ENCODE measurements at regions not wholly inside any gene's neighbourhood (a gene's known extent, or its start where the extent isn't known, plus 50 kb on each side); places are given as distances from the start of the nearest gene placed in this dataset.
"Not testable (repeated sequence)": the region's sequence is repeated elsewhere in the genome, so short reads cannot be mapped to it uniquely, and the experiment has no call there.

GRCh38 chr12:47478426-47478825 is 227.4 kb downstream of the RPAP3 start:
- H3K27me3 Mint-ChIP-seq (ENCODE audit: low read depth in 3 of 3): peaks cover 0 to 15% (median 10%) of the 10 kb centered on the region in 3 donors
- WGBS (ENCODE audit: insufficient coverage): 83% methylated on average over 1 of the region's 1 CpG

GRCh38 chr12:47473091-47473490 is 232.7 kb downstream of the RPAP3 start:
- DNase-seq: no peak
- Histone ChIP-seq H3K27me3 (ENCODE audit: control insufficient read depth in 2 of 2, insufficient read depth in 2 of 2, low read length in 2 of 2) (no peaks in the 10 kb centered on the region), H3K9me3 (replicated peaks in 1 of 2; ENCODE audit: control insufficient read depth in 1 of 2, insufficient read depth in 1 of 2, low read length in 2 of 2) (peaks cover 14 to 19% of the 10 kb centered on the region in 2 donors), H2AFZ (ENCODE audit: insufficient read depth, low read depth, low read length, poor library complexity, severe bottlenecking) (no peak overlapping the region), H3K4me1 (ENCODE audit: control insufficient read depth in 1 of 2, insufficient read depth in 2 of 2, low read length in 2 of 2) (no peaks in the 10 kb centered on the region), H3K4me2 (replicated peaks; ENCODE audit: extremely low read depth, low read length, poor library complexity, severe bottlenecking) (no peak overlapping the region), H3K79me2 (ENCODE audit: insufficient read depth, low read length) (no peaks in the 10 kb centered on the region), H3K36me3 (replicated peaks in 1 of 2; ENCODE audit: control insufficient read depth in 1 of 2, insufficient read depth in 2 of 2, low read length in 2 of 2) (no peaks in the 10 kb centered on the region), H3K27ac (ENCODE audit: low read depth in 1 of 2, low read length in 2 of 2) (no peak overlapping the region), H3K9ac (ENCODE audit: insufficient read depth, low read length, poor library complexity, severe bottlenecking) (no peak overlapping the region), H3K4me3 (replicated peaks in 1 of 3; ENCODE audit: low read depth in 2 of 3, low read length in 3 of 3) (no peak overlapping the region), H4K20me1 (ENCODE audit: insufficient read depth, low read length) (no peaks in the 10 kb centered on the region)
- Mint-ChIP-seq H3K27me3 (ENCODE audit: low read depth in 3 of 3) (peaks cover 0 to 8% (median 4%) of the 10 kb centered on the region in 3 donors), H3K36me3 (no peaks in the 10 kb centered on the region), H3K27ac (no peak overlapping the region), H3K4me3 (no peak overlapping the region), H3K4me1 (no peaks in the 10 kb centered on the region), H3K9me3 (peaks cover 14 to 35% (median 30%) of the 10 kb centered on the region in 7 donors)
- intact Hi-C loops (cut with micrococcal nuclease): no loop called here
- WGBS (ENCODE audit: insufficient coverage): no CpG with 5 or more reads among the region's 3 CpGs
- TF ChIP-seq, protein P1, sequence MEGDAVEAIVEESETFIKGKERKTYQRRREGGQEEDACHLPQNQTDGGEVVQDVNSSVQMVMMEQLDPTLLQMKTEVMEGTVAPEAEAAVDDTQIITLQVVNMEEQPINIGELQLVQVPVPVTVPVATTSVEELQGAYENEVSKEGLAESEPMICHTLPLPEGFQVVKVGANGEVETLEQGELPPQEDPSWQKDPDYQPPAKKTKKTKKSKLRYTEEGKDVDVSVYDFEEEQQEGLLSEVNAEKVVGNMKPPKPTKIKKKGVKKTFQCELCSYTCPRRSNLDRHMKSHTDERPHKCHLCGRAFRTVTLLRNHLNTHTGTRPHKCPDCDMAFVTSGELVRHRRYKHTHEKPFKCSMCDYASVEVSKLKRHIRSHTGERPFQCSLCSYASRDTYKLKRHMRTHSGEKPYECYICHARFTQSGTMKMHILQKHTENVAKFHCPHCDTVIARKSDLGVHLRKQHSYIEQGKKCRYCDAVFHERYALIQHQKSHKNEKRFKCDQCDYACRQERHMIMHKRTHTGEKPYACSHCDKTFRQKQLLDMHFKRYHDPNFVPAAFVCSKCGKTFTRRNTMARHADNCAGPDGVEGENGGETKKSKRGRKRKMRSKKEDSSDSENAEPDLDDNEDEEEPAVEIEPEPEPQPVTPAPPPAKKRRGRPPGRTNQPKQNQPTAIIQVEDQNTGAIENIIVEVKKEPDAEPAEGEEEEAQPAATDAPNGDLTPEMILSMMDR (IDR thresholded peaks at IDR 0.05): no peak

More at GRCh38 chr12:47478426-47478825, 227.4 kb downstream of the RPAP3 start:
- Histone ChIP-seq H3K9ac (ENCODE audit: insufficient read depth, low read length, poor library complexity, severe bottlenecking) (no peak overlapping the region), H3K79me2 (ENCODE audit: insufficient read depth, low read length) (no peaks in the 10 kb centered on the region), H3K27me3 (ENCODE audit: control insufficient read depth in 2 of 2, insufficient read depth in 2 of 2, low read length in 2 of 2) (no peaks in the 10 kb centered on the region), H2AFZ (ENCODE audit: insufficient read depth, low read depth, low read length, poor library complexity, severe bottlenecking) (no peak overlapping the region), H3K4me2 (replicated peaks; ENCODE audit: extremely low read depth, low read length, poor library complexity, severe bottlenecking) (no peak overlapping the region), H3K36me3 (replicated peaks in 1 of 2; ENCODE audit: control insufficient read depth in 1 of 2, insufficient read depth in 2 of 2, low read length in 2 of 2) (no peaks in the 10 kb centered on the region), H3K4me1 (ENCODE audit: control insufficient read depth in 1 of 2, insufficient read depth in 2 of 2, low read length in 2 of 2) (no peaks in the 10 kb centered on the region), H3K27ac (ENCODE audit: low read depth in 1 of 2, low read length in 2 of 2) (no peak overlapping the region), H3K4me3 (replicated peaks in 1 of 3; ENCODE audit: low read depth in 2 of 3, low read length in 3 of 3) (no peak overlapping the region), H3K9me3 (replicated peaks in 1 of 2; ENCODE audit: control insufficient read depth in 1 of 2, insufficient read depth in 1 of 2, low read length in 2 of 2) (peaks cover 14 to 16% of the 10 kb centered on the region in 2 donors), H4K20me1 (ENCODE audit: insufficient read depth, low read length) (no peaks in the 10 kb centered on the region)
- TF ChIP-seq, protein P1 (IDR thresholded peaks at IDR 0.05): no peak
- no peak overlapping the region for H3K4me3 Mint-ChIP-seq
- peaks cover 13 to 27% (median 21%) of the 10 kb centered on the region in 7 donors for H3K9me3 Mint-ChIP-seq
- intact Hi-C loops (cut with micrococcal nuclease): no loop called here
- DNase-seq: no peak
- no peaks in the 10 kb centered on the region for H3K36me3 Mint-ChIP-seq
- H3K4me1 Mint-ChIP-seq: no peaks in the 10 kb centered on the region
- no peak overlapping the region for H3K27ac Mint-ChIP-seq

DNA sequence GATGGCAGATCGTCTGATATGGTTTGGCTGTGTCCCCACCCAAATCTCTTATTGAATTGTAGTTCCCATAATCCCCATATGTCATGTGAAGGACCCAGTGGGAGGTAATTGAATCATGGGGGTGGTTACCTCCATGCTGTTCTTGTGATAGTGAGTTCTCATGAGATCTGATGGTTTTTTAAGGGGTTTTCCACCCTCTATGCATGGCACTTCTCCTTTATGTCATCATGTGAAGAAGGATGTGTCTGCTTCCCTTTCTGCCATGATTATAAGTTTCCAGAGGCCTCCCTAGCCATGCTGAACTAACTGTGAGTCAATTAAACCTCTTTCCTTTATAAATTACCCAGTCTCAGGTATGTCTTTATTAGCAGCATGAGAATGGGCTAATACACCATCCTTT is 235.5 kb downstream of the RPAP3 start:
- H3K4me3 Mint-ChIP-seq; intact Hi-C loops (cut with micrococcal nuclease); H3K27ac Mint-ChIP-seq: not testable (repeated sequence)

More for the DNA sequence above, 235.5 kb downstream of the RPAP3 start:
- H4K20me1 ChIP-seq (ENCODE audit: insufficient read depth, low read length); H2AFZ ChIP-seq (ENCODE audit: insufficient read depth, low read depth, low read length, poor library complexity, severe bottlenecking); H3K79me2 ChIP-seq (ENCODE audit: insufficient read depth, low read length); H3K27me3 Mint-ChIP-seq (ENCODE audit: low read depth in 3 of 3); H3K36me3 Mint-ChIP-seq; H3K4me1 Mint-ChIP-seq; H3K27ac ChIP-seq (ENCODE audit: low read depth in 1 of 2, low read length in 2 of 2); H3K4me2 ChIP-seq (replicated peaks; ENCODE audit: extremely low read depth, low read length, poor library complexity, severe bottlenecking); H3K9ac ChIP-seq (ENCODE audit: insufficient read depth, low read length, poor library complexity, severe bottlenecking); H3K36me3 ChIP-seq (replicated peaks in 1 of 2; ENCODE audit: control insufficient read depth in 1 of 2, insufficient read depth in 2 of 2, low read length in 2 of 2); H3K4me3 ChIP-seq (replicated peaks in 1 of 3; ENCODE audit: low read depth in 2 of 3, low read length in 3 of 3); H3K4me1 ChIP-seq (ENCODE audit: control insufficient read depth in 1 of 2, insufficient read depth in 2 of 2, low read length in 2 of 2); H3K27me3 ChIP-seq (ENCODE audit: control insufficient read depth in 2 of 2, insufficient read depth in 2 of 2, low read length in 2 of 2): not testable (repeated sequence)
- peak in 1 of 3 donors; percentile 16 for DNase-seq
- no CpG with 5 or more reads among the region's 1 CpG for WGBS (ENCODE audit: insufficient coverage)
- H3K9me3 Mint-ChIP-seq: peaks cover 7 to 24% (median 17%) of the 10 kb centered on the region in 7 donors
- peaks cover 8 to 15% of the 10 kb centered on the region in 2 donors for H3K9me3 ChIP-seq (replicated peaks in 1 of 2; ENCODE audit: control insufficient read depth in 1 of 2, insufficient read depth in 1 of 2, low read length in 2 of 2)

Measured in CD14-positive monocyte (primary cell).